Thyroid gland (tissue), 4 donors: ENCODE measurements at regions not wholly inside any gene's neighbourhood (a gene's known extent, or its start where the extent isn't known, plus 50 kb on each side); places are given as distances from the start of the nearest gene placed in this dataset.

Source experiments
- DNase-seq, 2 donors: peaks; one replicate each; pipeline ENCODE4 v3.0.0-alpha.2; 2019
- H3K27ac ChIP-seq, 3 donors: fragments of 200-600 bp; sonication (generic); 1 replicate in 2 of 3; 2 replicates in 1 of 3; pipeline ENCODE4 v1.5.1; 2016 to 2019; ENCODE audit warnings: mild to moderate bottlenecking in 1 of 3, moderate library complexity in 1 of 3
- H3K27me3 ChIP-seq: fragments of 200-600 bp; sonication (generic); one replicate; pipeline ENCODE4 v1.5.1; 2019
- H3K36me3 ChIP-seq, 2 donors: fragments of 200-600 bp; sonication (generic); one replicate each; pipeline ENCODE4 v1.5.1; 2016 to 2019
- H3K4me1 ChIP-seq, 2 donors: fragments of 200-600 bp; sonication (generic); one replicate each; pipeline ENCODE4 v1.5.1; 2017 to 2019
- H3K4me3 ChIP-seq, 3 donors: fragments of 200-600 bp; sonication (generic); replicated peaks in 1 of 3; 1 replicate in 2 of 3; 2 replicates in 1 of 3; pipeline ENCODE4 v1.5.1; 2016; ENCODE audit warnings: mild to moderate bottlenecking in 1 of 3
- H3K9me3 ChIP-seq: fragments of 200-600 bp; sonication (generic); one replicate; pipeline ENCODE4 v1.5.1; 2017
- POLR2A ChIP-seq, 2 donors: fragments of 450-650 bp; IDR thresholded peaks; one replicate each; pipeline ENCODE4 v1.6.1; 2017; ENCODE audit warnings: antibody characterized with exemption in 2 of 2, mild to moderate bottlenecking in 2 of 2, moderate library complexity in 1 of 2
- whole genome bisulfite sequencing, 2 donors: methylation state at CpG; one replicate each; pipeline ENCODE4 v1.1.5; 2017; 5-methylcytosine and 5-hydroxymethylcytosine counted together
- intact Hi-C: fragments of 100-400 bp; cut with DNase I; formaldehyde crosslinking; loops from one replicate; pipeline ENCODE4 v1.15.1; 2023
- TF ChIP-seq, protein P1 (sequence below), 6 experiments: fragments of 200-600 bp in 3 of 6; fragments of 450-650 bp in 3 of 6; sonication (generic) in 3 of 6; IDR thresholded peaks; one replicate each; pipeline ENCODE4 v1.5.1; 2016 to 2019; ENCODE audit warnings: antibody characterized with exemption in 6 of 6, mild to moderate bottlenecking in 2 of 6, inconsistent platforms in 1 of 6, moderate library complexity in 1 of 6

DNA sequence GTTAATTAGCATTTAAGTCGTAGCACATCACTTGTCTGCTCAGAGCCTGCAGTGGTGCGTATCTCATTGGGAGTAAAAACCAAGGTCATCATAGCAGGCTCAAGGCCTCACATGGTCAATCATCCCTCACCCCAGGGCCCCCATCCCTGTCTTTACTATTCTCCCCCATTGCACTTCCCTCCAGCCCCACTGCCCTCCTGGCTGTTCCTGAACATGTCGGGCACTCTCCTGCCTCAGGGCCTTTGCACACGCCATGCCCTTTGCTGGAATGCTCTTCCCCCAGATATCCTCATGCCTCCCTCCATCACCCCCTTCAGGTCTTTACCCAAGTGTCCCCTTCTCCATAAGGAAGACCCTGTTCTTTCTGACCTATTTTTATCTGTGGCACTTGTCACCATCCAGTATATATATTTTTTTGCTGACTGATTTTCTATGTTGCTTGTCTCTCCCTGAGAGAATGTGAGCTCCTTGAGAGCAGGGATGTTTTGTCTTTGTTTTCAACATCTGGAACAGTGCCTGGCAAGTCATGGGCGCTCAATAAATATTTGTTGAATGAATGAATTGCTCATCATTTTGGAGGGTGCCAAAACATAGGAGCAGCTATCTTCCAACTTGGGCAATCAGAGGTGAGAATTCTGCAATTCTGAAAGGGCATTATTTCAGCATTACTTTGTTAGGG, 74.1 kb upstream of the POU3F1 start:
- intact Hi-C loops: no loop called here
- no peaks in the 10 kb centered on the region for H3K4me1 ChIP-seq
- no peaks in the 10 kb centered on the region for H3K27me3 ChIP-seq
- WGBS, 2 donors: 89 to 94% methylated on average over 5 of the region's 5 CpGs
- no peaks in the 10 kb centered on the region for H3K9me3 ChIP-seq
- TF ChIP-seq, protein P1, sequence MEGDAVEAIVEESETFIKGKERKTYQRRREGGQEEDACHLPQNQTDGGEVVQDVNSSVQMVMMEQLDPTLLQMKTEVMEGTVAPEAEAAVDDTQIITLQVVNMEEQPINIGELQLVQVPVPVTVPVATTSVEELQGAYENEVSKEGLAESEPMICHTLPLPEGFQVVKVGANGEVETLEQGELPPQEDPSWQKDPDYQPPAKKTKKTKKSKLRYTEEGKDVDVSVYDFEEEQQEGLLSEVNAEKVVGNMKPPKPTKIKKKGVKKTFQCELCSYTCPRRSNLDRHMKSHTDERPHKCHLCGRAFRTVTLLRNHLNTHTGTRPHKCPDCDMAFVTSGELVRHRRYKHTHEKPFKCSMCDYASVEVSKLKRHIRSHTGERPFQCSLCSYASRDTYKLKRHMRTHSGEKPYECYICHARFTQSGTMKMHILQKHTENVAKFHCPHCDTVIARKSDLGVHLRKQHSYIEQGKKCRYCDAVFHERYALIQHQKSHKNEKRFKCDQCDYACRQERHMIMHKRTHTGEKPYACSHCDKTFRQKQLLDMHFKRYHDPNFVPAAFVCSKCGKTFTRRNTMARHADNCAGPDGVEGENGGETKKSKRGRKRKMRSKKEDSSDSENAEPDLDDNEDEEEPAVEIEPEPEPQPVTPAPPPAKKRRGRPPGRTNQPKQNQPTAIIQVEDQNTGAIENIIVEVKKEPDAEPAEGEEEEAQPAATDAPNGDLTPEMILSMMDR (IDR thresholded peaks at IDR 0.05): no peak
- TF ChIP-seq POLR2A (IDR thresholded peaks at IDR 0.05): no peak
- H3K36me3 ChIP-seq: no peaks in the 10 kb centered on the region
- no peak for DNase-seq
- H3K27ac ChIP-seq: no peak overlapping the region
- no peak overlapping the region for H3K4me3 ChIP-seq

DNA sequence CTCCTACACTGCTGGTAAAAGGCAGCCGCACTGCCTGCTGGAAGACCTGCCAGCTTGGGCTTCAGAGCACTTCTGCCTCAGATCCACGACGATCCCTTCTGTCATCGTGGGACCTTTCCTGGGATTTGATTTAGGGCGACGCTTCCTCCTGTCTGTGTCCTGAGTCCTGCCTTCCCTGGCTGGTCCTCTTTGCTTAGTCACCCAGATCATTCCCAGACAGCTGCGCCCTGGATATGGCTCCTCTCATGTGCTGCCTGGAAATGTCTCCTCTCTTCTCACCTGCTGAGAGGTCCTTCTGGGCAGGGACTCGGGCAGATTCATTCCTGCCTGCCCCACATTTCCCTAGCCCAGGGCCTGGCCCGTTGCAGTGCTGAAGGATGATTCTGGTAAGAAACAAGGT, 72.4 kb upstream of the POU3F1 start:
- Histone ChIP-seq H3K27me3 (no peaks in the 10 kb centered on the region), H3K36me3 (no peaks in the 10 kb centered on the region), H3K9me3 (no peaks in the 10 kb centered on the region), H3K4me1 (no peaks in the 10 kb centered on the region), H3K4me3 (no peak overlapping the region), H3K27ac (no peak overlapping the region)
- no peak for DNase-seq
- TF ChIP-seq, protein P1 (IDR thresholded peaks at IDR 0.05): no peak
- TF ChIP-seq POLR2A (IDR thresholded peaks at IDR 0.05): no peak
- intact Hi-C loops: no loop called here
- 65 to 75% methylated on average over 9 of the region's 9 CpGs for WGBS, 2 donors

DNA sequence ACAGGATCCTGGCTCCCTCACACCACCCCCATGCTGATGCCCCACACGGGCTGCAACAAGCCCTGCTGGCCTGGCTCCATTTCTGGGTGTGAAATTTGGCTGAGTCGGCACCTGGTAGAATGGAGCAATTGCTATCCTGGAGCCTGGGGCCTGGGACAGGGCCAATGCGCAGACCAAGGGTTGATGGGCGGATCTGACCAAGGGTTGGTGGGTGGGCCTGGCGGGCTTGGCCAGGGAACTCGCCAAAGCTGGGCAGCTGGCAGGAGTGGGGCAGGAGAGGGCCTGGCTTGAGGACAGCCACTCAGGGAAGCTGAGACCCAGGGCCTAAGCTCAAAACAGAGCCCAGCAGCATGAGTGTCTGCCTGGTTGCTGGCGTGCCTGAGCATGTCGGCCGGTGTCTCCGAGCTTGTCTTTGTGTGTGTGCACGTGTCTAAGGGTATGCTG, 70.9 kb upstream of the POU3F1 start:
- Histone ChIP-seq H3K4me1 (no peaks in the 10 kb centered on the region), H3K27me3 (no peaks in the 10 kb centered on the region), H3K9me3 (no peaks in the 10 kb centered on the region), H3K36me3 (no peaks in the 10 kb centered on the region), H3K27ac (no peak overlapping the region), H3K4me3 (no peak overlapping the region)
- no peak for DNase-seq
- 88 to 92% methylated on average over 9 of the region's 11 CpGs for WGBS, 2 donors
- intact Hi-C loops: no loop called here
- TF ChIP-seq POLR2A (IDR thresholded peaks at IDR 0.05): no peak
- TF ChIP-seq, protein P1 (IDR thresholded peaks at IDR 0.05): no peak

DNA sequence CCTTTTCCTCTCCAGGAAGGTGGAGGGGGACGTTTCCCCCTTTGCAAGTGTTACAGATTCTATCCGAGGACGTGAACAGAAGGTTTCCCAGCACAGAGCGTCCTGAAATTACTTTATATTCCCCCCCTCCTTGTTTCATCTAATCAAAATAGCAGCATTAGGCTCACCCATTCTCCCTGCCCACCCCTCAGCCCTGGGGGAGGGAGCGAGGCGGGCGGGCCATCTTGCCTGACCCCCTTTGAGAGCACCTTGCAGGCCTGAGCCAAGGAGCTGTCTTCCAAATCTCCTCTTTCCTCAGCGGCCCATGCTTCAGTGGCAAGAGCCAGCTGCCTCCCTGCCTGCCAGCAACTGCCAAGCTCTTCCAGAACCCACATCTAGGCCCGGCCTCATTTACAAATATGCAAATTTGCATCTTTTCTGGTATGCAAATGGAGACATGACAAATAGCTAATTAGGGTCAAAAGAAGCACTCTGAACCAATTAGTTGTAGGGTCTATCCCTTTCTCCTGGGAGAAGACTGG, 69.1 kb upstream of the POU3F1 start:
- DNase-seq: no peak
- intact Hi-C loops: no loop called here

DNA sequence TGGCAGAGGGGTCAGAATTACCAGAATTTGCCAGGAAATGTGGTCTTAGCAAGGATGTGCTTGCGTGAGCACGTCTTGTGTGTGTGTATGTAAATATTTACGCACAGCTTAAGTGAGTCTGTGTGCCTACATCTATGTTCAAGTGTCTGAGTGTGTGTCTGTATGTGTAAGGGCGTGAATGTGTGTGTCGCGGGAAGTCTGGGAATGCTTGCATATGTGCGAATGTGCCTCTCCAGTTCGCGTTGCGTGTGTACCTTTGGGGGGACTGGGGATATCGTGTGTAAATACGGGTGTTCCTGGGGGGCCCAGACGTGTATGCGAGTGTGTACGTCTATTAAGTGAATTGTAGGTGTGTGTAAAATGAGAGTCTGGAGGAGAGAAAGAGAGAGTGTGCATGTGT, 68.6 kb upstream of the POU3F1 start:
- H3K9me3 ChIP-seq: no peaks in the 10 kb centered on the region
- no peaks in the 10 kb centered on the region for H3K4me1 ChIP-seq
- H3K27me3 ChIP-seq: no peaks in the 10 kb centered on the region
- no peak for DNase-seq
- H3K27ac ChIP-seq: no peak overlapping the region
- 94 to 95% methylated on average over 15 of the region's 15 CpGs for WGBS, 2 donors
- intact Hi-C loops: no loop called here
- no peaks in the 10 kb centered on the region for H3K36me3 ChIP-seq
- no peak for TF ChIP-seq POLR2A (IDR thresholded peaks at IDR 0.05)
- TF ChIP-seq, protein P1 (IDR thresholded peaks at IDR 0.05): no peak
- H3K4me3 ChIP-seq: no peak overlapping the region

More for the DNA sequence above, 69.1 kb upstream of the POU3F1 start:
- WGBS, 2 donors: 86 to 90% methylated on average over 9 of the region's 9 CpGs
- TF ChIP-seq, protein P1 (IDR thresholded peaks at IDR 0.05): no peak
- no peak for TF ChIP-seq POLR2A (IDR thresholded peaks at IDR 0.05)
- Histone ChIP-seq H3K27ac (no peak overlapping the region), H3K36me3 (no peaks in the 10 kb centered on the region), H3K9me3 (no peaks in the 10 kb centered on the region), H3K27me3 (no peaks in the 10 kb centered on the region), H3K4me3 (no peak overlapping the region), H3K4me1 (no peaks in the 10 kb centered on the region)
